ENCODE measurements at regions not wholly inside any gene's neighbourhood (a gene's known extent, or its start where the extent isn't known, plus 50 kb on each side); places are given as distances from the start of the nearest gene placed in this dataset.

- Histone ChIP-seq H3K27ac (no peak overlapping the region), H3K4me1 (no peaks in the 10 kb centered on the region), H3K36me3 (no peaks in the 10 kb centered on the region), H3K4me3 (no peak overlapping the region), H3K9me3 (no peaks in the 10 kb centered on the region), H3K27me3 (replicated peaks in 1 of 7) (no peaks in the 10 kb centered on the region)
- DNase-seq = no peak
- intact Hi-C loops (cut with DNase I; ENCODE audit: low total_unique reads) = no loop called here
- no peak for TF ChIP-seq CTCF (IDR thresholded peaks at IDR 0.05 in 8 of 11, conservative IDR thresholded peaks at IDR 0.05 in 3 of 11)
- TF ChIP-seq POLR2AphosphoS5 (IDR thresholded peaks at IDR 0.05) = no peak
- TF ChIP-seq POLR2A (IDR thresholded peaks at IDR 0.05) = no peak
Measured at GRCh38 chr1:68795956-68796355, 299.1 kb upstream of the DEPDC1 start.

GRCh38 chr1:68796888-68797287, 300.0 kb upstream of the DEPDC1 start:
- Histone ChIP-seq H3K9me3 (no peaks in the 10 kb centered on the region), H3K36me3 (no peaks in the 10 kb centered on the region), H3K27ac (no peak overlapping the region), H3K4me3 (no peak overlapping the region), H3K4me1 (no peaks in the 10 kb centered on the region), H3K27me3 (replicated peaks in 1 of 7) (no peaks in the 10 kb centered on the region)
- DNase-seq = no peak
- intact Hi-C loops (cut with DNase I; ENCODE audit: low total_unique reads) = no loop called here
- TF ChIP-seq POLR2AphosphoS5 (IDR thresholded peaks at IDR 0.05) (no peak), CTCF (IDR thresholded peaks at IDR 0.05 in 8 of 11, conservative IDR thresholded peaks at IDR 0.05 in 3 of 11) (no peak), POLR2A (IDR thresholded peaks at IDR 0.05) (no peak)

DNA sequence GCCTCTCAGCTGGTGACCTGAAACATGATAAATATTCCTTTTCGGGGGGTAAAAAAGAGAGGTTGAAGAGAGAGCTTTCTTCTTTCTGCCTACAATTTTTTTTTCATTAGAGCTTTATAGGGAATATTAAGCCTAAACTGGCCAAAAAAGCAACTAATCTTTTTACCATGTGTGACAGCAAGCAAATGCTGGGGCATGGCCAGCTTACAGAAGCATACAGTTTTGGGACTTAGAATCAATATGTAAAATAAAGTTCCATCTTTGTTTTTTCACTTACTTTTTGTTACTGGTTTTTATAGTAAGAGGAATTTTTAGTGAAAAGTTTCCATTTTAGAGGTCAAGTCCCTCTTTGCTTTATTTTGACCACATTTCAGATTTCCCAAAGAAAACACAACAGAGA, 301.2 kb upstream of the DEPDC1 start:
- no peaks in the 10 kb centered on the region for H3K27me3 ChIP-seq (replicated peaks in 1 of 7)
- WGBS, 5 donors = 74 to 93% (median 83%) methylated on average over 1 of the region's 1 CpG
- no peaks in the 10 kb centered on the region for H3K4me1 ChIP-seq
- intact Hi-C loops (cut with DNase I; ENCODE audit: low total_unique reads) = no loop called here
- DNase-seq = no peak
- no peaks in the 10 kb centered on the region for H3K9me3 ChIP-seq
- H3K4me3 ChIP-seq = no peak overlapping the region
- H3K36me3 ChIP-seq = no peaks in the 10 kb centered on the region
- TF ChIP-seq CTCF (IDR thresholded peaks at IDR 0.05 in 8 of 11, conservative IDR thresholded peaks at IDR 0.05 in 3 of 11) = no peak
- no peak for TF ChIP-seq POLR2A (IDR thresholded peaks at IDR 0.05)
- TF ChIP-seq POLR2AphosphoS5 (IDR thresholded peaks at IDR 0.05) = no peak
- no peak overlapping the region for H3K27ac ChIP-seq

GRCh38 chr1:68799096-68799495, 302.2 kb upstream of the DEPDC1 start:
- Histone ChIP-seq H3K4me1 (no peaks in the 10 kb centered on the region), H3K27me3 (replicated peaks in 1 of 7) (no peaks in the 10 kb centered on the region), H3K9me3 (no peaks in the 10 kb centered on the region), H3K36me3 (no peaks in the 10 kb centered on the region), H3K4me3 (no peak overlapping the region), H3K27ac (no peak overlapping the region)
- TF ChIP-seq CTCF (IDR thresholded peaks at IDR 0.05 in 8 of 11, conservative IDR thresholded peaks at IDR 0.05 in 3 of 11) (no peak), POLR2AphosphoS5 (IDR thresholded peaks at IDR 0.05) (no peak), POLR2A (IDR thresholded peaks at IDR 0.05) (no peak)
- intact Hi-C loops (cut with DNase I; ENCODE audit: low total_unique reads) = no loop called here
- DNase-seq = no peak
